B cell (primary cell): ENCODE measurements at regions not wholly inside any gene's neighbourhood (a gene's known extent, or its start where the extent isn't known, plus 50 kb on each side); places are given as distances from the start of the nearest gene placed in this dataset.

Source experiments
- ATAC-seq: fragments of 200-7000 bp; cut with Tn5 transposase; one replicate; pipeline ENCODE4 v1.10.0; 2021; ENCODE audit warnings: low read depth, mild to moderate bottlenecking, moderate number of reproducible peaks, moderate library complexity
- CTCF ChIA-PET: fragments of 350-600 bp; sonication (Branson Sonifier 250); formaldehyde crosslinking; loops from one replicate; lab custom pipeline; 2021; ENCODE audit warnings: antibody characterized with exemption, inconsistent platforms; lab: Charles Lee
- POLR2A ChIA-PET: fragments of 350-600 bp; sonication (Branson Sonifier 250); formaldehyde crosslinking; loops from one replicate; lab custom pipeline; 2021; ENCODE audit warnings: antibody characterized with exemption; lab: Charles Lee
- DNase-seq: peaks from one replicate; pipeline ENCODE4 v3.0.0; 2013
- H2AFZ ChIP-seq: 2 replicates; pipeline ENCODE4 v1.6.1; 2012; ENCODE audit warnings: mild to moderate bottlenecking, low read depth, low read length; ENCODE audit not compliant: insufficient read depth, poor library complexity, severe bottlenecking
- H3K27ac ChIP-seq, 2 donors: 1 replicate in 1 of 2; 2 replicates in 1 of 2; pipeline ENCODE4 v1.5.1; 2012 to 2013; ENCODE audit warnings: low read length in 2 of 2, mild to moderate bottlenecking in 2 of 2, moderate library complexity in 1 of 2
- H3K27me3 ChIP-seq, 4 experiments: fragments of 200-600 bp in 1 of 4; sonication (generic) in 1 of 4; replicated peaks in 1 of 4; 1 replicate in 2 of 4; 2 replicates in 2 of 4; pipeline versions ENCODE4 v1.6.1 to v1.7.0; 2013 to 2016; ENCODE audit warnings: low read length in 3 of 4, mild to moderate bottlenecking in 2 of 4, mixed read lengths in 1 of 4, moderate library complexity in 1 of 4; ENCODE audit not compliant: insufficient read depth in 4 of 4, control insufficient read depth in 3 of 4; ENCODE audit errors: control extremely low read depth in 1 of 4
- H3K36me3 ChIP-seq, 2 experiments: replicated peaks in 1 of 2; 1 replicate in 1 of 2; 2 replicates in 1 of 2; pipeline versions ENCODE4 v1.6.1 to v1.7.1; 2013; ENCODE audit warnings: low read length in 1 of 2; ENCODE audit not compliant: insufficient read depth in 2 of 2, control insufficient read depth in 1 of 2; ENCODE audit errors: control extremely low read depth in 1 of 2, extremely low read depth in 1 of 2
- H3K4me1 ChIP-seq, 2 donors: fragments of 200-600 bp in 1 of 2; sonication (generic) in 1 of 2; 1 replicate in 1 of 2; 2 replicates in 1 of 2; pipeline versions ENCODE4 v1.5.1 to v1.6.1; 2013 to 2017; ENCODE audit warnings: low read length in 2 of 2; ENCODE audit not compliant: control insufficient read depth in 2 of 2, insufficient read depth in 2 of 2
- H3K4me2 ChIP-seq: replicated peaks from 2 replicates; pipeline ENCODE3; 2012; ENCODE audit warnings: mild to moderate bottlenecking, low read depth, low read length; ENCODE audit not compliant: poor library complexity, severe bottlenecking
- H3K4me3 ChIP-seq, 5 experiments: fragments of 200-600 bp in 1 of 5; sonication (generic) in 1 of 5; 1 replicate in 3 of 5; 2 replicates in 2 of 5; pipeline versions ENCODE4 v1.5.1 to v1.7.0; 2011 to 2016; ENCODE audit warnings: low read length in 4 of 5, mild to moderate bottlenecking in 4 of 5, low read depth in 2 of 5, control low read depth in 1 of 5, moderate library complexity in 1 of 5; ENCODE audit not compliant: insufficient read depth in 1 of 5; ENCODE audit errors: control extremely low read depth in 1 of 5, extremely low read depth in 1 of 5
- H3K79me2 ChIP-seq: fragments of 200-600 bp; sonication (generic); one replicate; pipeline ENCODE4 v1.6.0; 2016; ENCODE audit warnings: low read length; ENCODE audit not compliant: control insufficient read depth, insufficient read depth
- H3K9ac ChIP-seq: fragments of 200-600 bp; sonication (generic); 2 replicates; pipeline ENCODE4 v1.6.1; 2017; ENCODE audit warnings: mild to moderate bottlenecking, low read length, moderate library complexity
- H3K9me3 ChIP-seq, 3 donors: one replicate each; pipeline versions ENCODE4 v1.6.1 to v1.7.1; 2013; ENCODE audit warnings: low read length in 2 of 3; ENCODE audit not compliant: control insufficient read depth in 2 of 3, insufficient read depth in 1 of 3; ENCODE audit errors: control extremely low read depth in 1 of 3
- H4K20me1 ChIP-seq: 2 replicates; pipeline ENCODE4 v1.6.0; 2012; ENCODE audit warnings: mild to moderate bottlenecking, low read length; ENCODE audit not compliant: insufficient read depth, control insufficient read depth, poor library complexity, severe bottlenecking
- H3K27ac Mint-ChIP-seq: one replicate; pipeline ENCODE4 v1.8.0; 2021; ENCODE audit warnings: mixed read lengths
- H3K27me3 Mint-ChIP-seq: one replicate; pipeline ENCODE4 v1.8.0; 2021; ENCODE audit warnings: mixed read lengths
- H3K4me1 Mint-ChIP-seq: one replicate; pipeline ENCODE4 v1.8.0; 2021; ENCODE audit warnings: mixed read lengths
- H3K4me3 Mint-ChIP-seq: one replicate; pipeline ENCODE4 v1.8.0; 2021; ENCODE audit warnings: mixed read lengths
- H3K9me3 Mint-ChIP-seq: one replicate; pipeline ENCODE4 v1.8.0; 2022; ENCODE audit warnings: mixed read lengths; ENCODE audit not compliant: insufficient read depth
- CTCF ChIP-seq: fragments of 200-600 bp; IDR thresholded peaks from one replicate; pipeline ENCODE4 v1.8.0; 2022; ENCODE audit warnings: antibody characterized with exemption, mild to moderate bottlenecking
- EZH2 ChIP-seq: IDR thresholded peaks from 2 replicates; pipeline ENCODE4 v1.6.1; 2012; ENCODE audit warnings: borderline replicate concordance, low read depth, mild to moderate bottlenecking, moderate library complexity, low read length; ENCODE audit not compliant: insufficient read depth, poor library complexity, severe bottlenecking
- WGBS: methylation state at CpG from one replicate; pipeline ENCODE4 v1.1.5; 2013; ENCODE audit warnings: missing lambda C conversion rate; ENCODE audit not compliant: insufficient coverage; 5-methylcytosine and 5-hydroxymethylcytosine counted together
- intact Hi-C: fragments of 100-400 bp; cut with micrococcal nuclease; formaldehyde crosslinking; loops from one replicate; pipeline ENCODE4 v1.10.0; 2022

- intact Hi-C loops = no loop called here
These were observed 235.6 kb downstream of the EDEM1 start for GRCh38 chr3:5423076-5423475.

GRCh38 chr3:5423523-5423922 is 236.0 kb downstream of the EDEM1 start:
- H3K4me1 ChIP-seq = peaks cover 8 to 11% of the 10 kb centered on the region in 2 donors
- H3K4me3 ChIP-seq = no peak overlapping the region
- Mint-ChIP-seq H3K9me3 (no peaks in the 10 kb centered on the region), H3K27ac (no peak overlapping the region), H3K4me3 (no peak overlapping the region), H3K4me1 (peaks cover 12% of the 10 kb centered on the region), H3K27me3 (peaks cover 6% of the 10 kb centered on the region)
- 100% methylated on average over 1 of the region's 2 CpGs for WGBS
- no peak overlapping the region for H3K27ac ChIP-seq
- H3K27me3 ChIP-seq = peaks cover 0 to 7% (median 0%) of the 10 kb centered on the region in 4 experiments
- no peak overlapping the region for H3K9ac ChIP-seq
- no peaks in the 10 kb centered on the region for H3K36me3 ChIP-seq
- H2AFZ ChIP-seq = no peak overlapping the region
- ChIA-PET POLR2A (no interaction called here), CTCF (interaction anchor here (1.2 to 1.4 kb wide), 2 partner anchors 8 to 10 kb away, joined by 5 read pairs; no protein-coding TSS in a partner anchor)
- TF ChIP-seq EZH2 (no peak), CTCF (no peak)
- no peak overlapping the region for H3K4me2 ChIP-seq
- no peaks in the 10 kb centered on the region for H3K79me2 ChIP-seq
- no peaks in the 10 kb centered on the region for H3K9me3 ChIP-seq
- no peaks in the 10 kb centered on the region for H4K20me1 ChIP-seq
- ATAC-seq = no peak
- DNase-seq = no peak
- intact Hi-C loops = no loop called here

More at GRCh38 chr3:5423076-5423475, 235.6 kb downstream of the EDEM1 start:
- Histone ChIP-seq H3K9me3 (no peaks in the 10 kb centered on the region), H3K36me3 (no peaks in the 10 kb centered on the region), H3K4me1 (peaks cover 7 to 8% of the 10 kb centered on the region in 2 donors), H4K20me1 (no peaks in the 10 kb centered on the region), H3K4me3 (no peak overlapping the region), H3K79me2 (no peaks in the 10 kb centered on the region), H2AFZ (no peak overlapping the region), H3K9ac (no peak overlapping the region), H3K27ac (no peak overlapping the region), H3K27me3 (peaks cover 0 to 7% (median 0%) of the 10 kb centered on the region in 4 experiments), H3K4me2 (no peak overlapping the region)
- Mint-ChIP-seq H3K27me3 (peaks cover 8% of the 10 kb centered on the region), H3K27ac (no peak overlapping the region), H3K9me3 (no peaks in the 10 kb centered on the region), H3K4me3 (no peak overlapping the region), H3K4me1 (peaks cover 7% of the 10 kb centered on the region)
- ATAC-seq (no peak), DNase-seq (no peak)
- POLR2A ChIA-PET = no interaction called here
- TF ChIP-seq EZH2 (no peak), CTCF (no peak)
- 35% methylated on average over 2 of the region's 4 CpGs for WGBS
- CTCF ChIA-PET = no interaction called here
